ENCODE measurements at regions not wholly inside any gene's neighbourhood (a gene's known extent, or its start where the extent isn't known, plus 50 kb on each side); places are given as distances from the start of the nearest gene placed in this dataset.

GRCh38 chr9:135004772-135005171, 82.7 kb upstream of the OLFM1 start:
- in situ Hi-C loops (cut with MboI; ENCODE audit: low pct_unique_long_range_greater_than_20kb, low sequenced_read_pairs): no loop called here
- no peak for DNase-seq

- no peak for DNase-seq
- in situ Hi-C loops (cut with MboI; ENCODE audit: low pct_unique_long_range_greater_than_20kb, low sequenced_read_pairs): no loop called here
Observed at GRCh38 chr9:135006911-135007570, 80.4 kb upstream of the OLFM1 start.

- no peak for DNase-seq
- in situ Hi-C loops (cut with MboI; ENCODE audit: low pct_unique_long_range_greater_than_20kb, low sequenced_read_pairs): no loop called here
Observed at GRCh38 chr9:135007601-135008000, 79.9 kb upstream of the OLFM1 start.

- DNase-seq: no peak
Observed at GRCh38 chr9:135008416-135008815, 79.1 kb upstream of the OLFM1 start.

GRCh38 chr9:135009051-135009560, 78.4 kb upstream of the OLFM1 start:
- in situ Hi-C loops (cut with MboI; ENCODE audit: low pct_unique_long_range_greater_than_20kb, low sequenced_read_pairs): no loop called here
- DNase-seq: no peak

More at GRCh38 chr9:135008416-135008815, 79.1 kb upstream of the OLFM1 start:
- in situ Hi-C loops (cut with MboI; ENCODE audit: low pct_unique_long_range_greater_than_20kb, low sequenced_read_pairs): no loop called here

- no peak for DNase-seq
- in situ Hi-C loops (cut with MboI; ENCODE audit: low pct_unique_long_range_greater_than_20kb, low sequenced_read_pairs): no loop called here
Observed at GRCh38 chr9:135009794-135010585, 77.5 kb upstream of the OLFM1 start.

GRCh38 chr9:135010586-135010860, 76.9 kb upstream of the OLFM1 start:
- DNase-seq: no peak
- in situ Hi-C loops (cut with MboI; ENCODE audit: low pct_unique_long_range_greater_than_20kb, low sequenced_read_pairs): no loop called here

- no peak for DNase-seq
- in situ Hi-C loops (cut with MboI; ENCODE audit: low pct_unique_long_range_greater_than_20kb, low sequenced_read_pairs): no loop called here
Observed at GRCh38 chr9:135010921-135011320, 76.5 kb upstream of the OLFM1 start.

- in situ Hi-C loops (cut with MboI; ENCODE audit: low pct_unique_long_range_greater_than_20kb, low sequenced_read_pairs): no loop called here
- DNase-seq: no peak
Observed at GRCh38 chr9:135012166-135012565, 75.3 kb upstream of the OLFM1 start.

GRCh38 chr9:135014311-135015010, 73.0 kb upstream of the OLFM1 start:
- no peak for DNase-seq
- in situ Hi-C loops (cut with MboI; ENCODE audit: low pct_unique_long_range_greater_than_20kb, low sequenced_read_pairs): no loop called here

GRCh38 chr9:135015096-135015495, 72.4 kb upstream of the OLFM1 start:
- no peak for DNase-seq
- in situ Hi-C loops (cut with MboI; ENCODE audit: low pct_unique_long_range_greater_than_20kb, low sequenced_read_pairs): no loop called here

GRCh38 chr9:135015565-135015964, 71.9 kb upstream of the OLFM1 start:
- in situ Hi-C loops (cut with MboI; ENCODE audit: low pct_unique_long_range_greater_than_20kb, low sequenced_read_pairs): no loop called here
- DNase-seq: no peak

- in situ Hi-C loops (cut with MboI; ENCODE audit: low pct_unique_long_range_greater_than_20kb, low sequenced_read_pairs): no loop called here
- no peak for DNase-seq
Observed at GRCh38 chr9:135016037-135016640, 71.3 kb upstream of the OLFM1 start.

- DNase-seq: no peak
- in situ Hi-C loops (cut with MboI; ENCODE audit: low pct_unique_long_range_greater_than_20kb, low sequenced_read_pairs): no loop called here
Observed at GRCh38 chr9:135016876-135017275, 70.6 kb upstream of the OLFM1 start.

GRCh38 chr9:135017899-135018298, 69.6 kb upstream of the OLFM1 start:
- in situ Hi-C loops (cut with MboI; ENCODE audit: low pct_unique_long_range_greater_than_20kb, low sequenced_read_pairs): no loop called here

GRCh38 chr9:135018306-135018915, 69.1 kb upstream of the OLFM1 start:
- no peak for DNase-seq
- in situ Hi-C loops (cut with MboI; ENCODE audit: low pct_unique_long_range_greater_than_20kb, low sequenced_read_pairs): no loop called here

More at GRCh38 chr9:135017899-135018298, 69.6 kb upstream of the OLFM1 start:
- DNase-seq: no peak

- in situ Hi-C loops (cut with MboI; ENCODE audit: low pct_unique_long_range_greater_than_20kb, low sequenced_read_pairs): no loop called here
- DNase-seq: no peak
Observed at GRCh38 chr9:135019224-135019623, 68.2 kb upstream of the OLFM1 start.

GRCh38 chr9:135020481-135021392, 66.7 kb upstream of the OLFM1 start:
- DNase-seq: no peak
- in situ Hi-C loops (cut with MboI; ENCODE audit: low pct_unique_long_range_greater_than_20kb, low sequenced_read_pairs): no loop called here
